Left lung (tissue), 4 donors: ENCODE measurements at regions not wholly inside any gene's neighbourhood (a gene's known extent, or its start where the extent isn't known, plus 50 kb on each side); places are given as distances from the start of the nearest gene placed in this dataset.

ENCODE experiments used
- ATAC-seq: fragments of 200-7000 bp; cut with Tn5 transposase; one replicate; pipeline ENCODE4 v1.9.1; 2020; ENCODE audit warnings: moderate library complexity
- DNase-seq, 4 donors: peaks; one replicate each; pipeline ENCODE4 v3.0.0-alpha.2; 2013 to 2020
- H3K27ac ChIP-seq, 2 donors: fragments of 200-600 bp; sonication (generic) in 1 of 2; one replicate each; pipeline versions ENCODE4 v1.5.0 to v1.8.0; 2020 to 2021
- H3K27me3 ChIP-seq, 2 donors: fragments of 200-600 bp; sonication (generic) in 1 of 2; one replicate each; pipeline versions ENCODE4 v1.5.0 to v1.8.0; 2020 to 2021
- H3K36me3 ChIP-seq, 2 donors: fragments of 200-600 bp; sonication (generic) in 1 of 2; one replicate each; pipeline versions ENCODE4 v1.5.0 to v1.8.0; 2020 to 2021
- H3K4me1 ChIP-seq, 2 donors: fragments of 200-600 bp; one replicate each; pipeline ENCODE4 v1.8.0; 2021
- H3K4me3 ChIP-seq, 2 donors: fragments of 200-600 bp; sonication (generic) in 1 of 2; one replicate each; pipeline versions ENCODE4 v1.5.0 to v1.8.0; 2020 to 2021; ENCODE audit warnings: mild to moderate bottlenecking in 1 of 2
- H3K9me3 ChIP-seq, 2 donors: fragments of 200-600 bp; sonication (generic) in 1 of 2; one replicate each; pipeline versions ENCODE4 v1.5.0 to v1.8.0; 2020 to 2021
- CTCF ChIP-seq, 2 donors: fragments of 200-600 bp; sonication (generic) in 1 of 2; IDR thresholded peaks; one replicate each; pipeline versions ENCODE4 v1.5.0 to v1.8.0; 2021; ENCODE audit warnings: antibody characterized with exemption in 2 of 2
- intact Hi-C, 2 donors: fragments of 100-400 bp; cut with DNase I; formaldehyde crosslinking; loops; one replicate each; pipeline versions ENCODE4 v1.11.2 to v1.14.2; 2022
- donor health status: DM: no; HTN: yes; CAD: no.
- donor health status: DM: no; HTN: no; CAD: no.

DNA sequence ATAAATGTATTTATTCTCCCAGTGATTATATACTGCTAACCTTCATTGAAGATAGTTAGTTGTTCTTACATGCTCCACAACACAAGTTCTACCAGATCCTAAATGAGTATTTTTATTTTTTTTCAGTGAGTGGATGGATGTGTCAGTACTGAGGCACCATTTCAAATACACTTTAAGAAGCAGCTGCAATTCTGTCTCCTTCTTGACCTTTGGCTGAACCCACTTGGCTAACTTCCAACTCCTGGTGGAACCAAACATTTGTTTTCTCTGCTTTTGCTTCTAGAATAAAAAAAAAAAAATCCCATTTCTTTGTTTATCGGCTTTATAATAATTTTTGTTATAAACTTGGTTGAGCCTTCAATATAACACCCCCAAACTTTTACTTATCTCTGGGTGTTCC is 458.3 kb upstream of the MAP3K7 start:
- Histone ChIP-seq H3K36me3 (no peaks in the 10 kb centered on the region), H3K27ac (no peak overlapping the region)

DNA sequence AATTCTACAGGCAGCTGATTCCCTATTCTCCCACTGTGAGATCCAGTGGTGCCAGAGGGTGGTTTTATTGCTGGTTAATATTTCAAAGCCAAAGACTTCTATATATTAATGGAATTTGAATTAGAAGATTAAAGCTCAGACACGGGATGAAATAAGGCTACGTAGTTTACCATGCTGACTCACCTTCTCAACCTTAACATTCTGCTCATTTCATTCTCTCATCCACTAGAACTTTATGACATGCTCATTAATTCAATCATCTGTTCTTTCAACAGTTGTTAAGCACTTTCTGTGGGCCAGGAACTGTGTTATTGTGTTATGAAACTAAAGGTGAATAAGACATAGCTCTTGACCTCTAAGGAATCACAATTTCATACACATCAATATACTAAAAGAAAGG is 456.9 kb upstream of the MAP3K7 start:
- H3K27me3 ChIP-seq: no peaks in the 10 kb centered on the region
- DNase-seq (no peak), ATAC-seq (no peak)
- no peaks in the 10 kb centered on the region for H3K36me3 ChIP-seq
- TF ChIP-seq CTCF (IDR thresholded peaks at IDR 0.05): no peak
- H3K4me3 ChIP-seq: no peak overlapping the region
- no peaks in the 10 kb centered on the region for H3K4me1 ChIP-seq
- no peak overlapping the region for H3K27ac ChIP-seq
- intact Hi-C loops: no loop called here
- H3K9me3 ChIP-seq: no peaks in the 10 kb centered on the region

More for the DNA sequence above, 458.3 kb upstream of the MAP3K7 start:
- ATAC-seq: no peak
- Histone ChIP-seq H3K4me3 (no peak overlapping the region), H3K4me1 (no peaks in the 10 kb centered on the region), H3K27me3 (no peaks in the 10 kb centered on the region), H3K9me3 (no peaks in the 10 kb centered on the region)
- no peak for TF ChIP-seq CTCF (IDR thresholded peaks at IDR 0.05)
- peak in 2 of 4 donors; percentile 61 to 64 for DNase-seq
- intact Hi-C loops: no loop called here

DNA sequence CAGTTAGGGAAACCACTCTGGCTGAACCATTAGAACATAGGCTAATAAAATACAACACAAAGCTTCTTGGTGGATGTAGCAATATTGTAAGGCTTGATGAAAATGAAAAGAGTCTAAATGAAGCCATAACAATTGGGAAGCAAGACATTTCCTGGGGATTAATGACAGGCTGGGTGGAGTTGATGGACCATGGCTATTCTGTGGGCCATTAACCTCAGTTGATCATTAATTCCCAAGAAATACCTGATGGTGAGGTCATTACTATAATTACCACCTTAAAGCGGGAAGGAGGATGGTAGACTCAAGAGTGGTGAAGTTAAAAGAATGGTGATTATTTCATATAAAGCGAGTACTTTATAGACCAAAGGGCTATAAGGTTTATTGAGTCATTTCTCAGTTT is 455.8 kb upstream of the MAP3K7 start:
- DNase-seq: no peak

DNA sequence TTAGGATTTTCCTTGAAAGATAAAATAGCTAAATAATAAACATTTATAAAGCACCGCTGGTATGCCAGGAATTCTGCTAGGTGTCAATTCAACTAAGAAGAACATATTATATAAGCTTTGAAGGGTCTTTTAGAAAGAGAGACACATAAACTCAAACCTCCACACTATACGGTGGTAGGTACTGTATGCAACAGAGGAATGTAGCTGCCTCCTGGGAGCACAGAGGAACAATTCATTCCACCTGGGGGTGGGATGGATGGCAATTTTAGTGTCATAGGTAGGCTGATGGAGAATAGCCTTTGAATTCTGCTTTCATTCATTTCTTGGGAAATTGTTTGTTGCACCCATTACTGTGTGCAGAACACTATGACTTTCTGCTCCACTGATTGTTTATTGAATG is 447.1 kb upstream of the MAP3K7 start:
- no peak for TF ChIP-seq CTCF (IDR thresholded peaks at IDR 0.05)
- Histone ChIP-seq H3K36me3 (no peaks in the 10 kb centered on the region), H3K4me1 (no peaks in the 10 kb centered on the region), H3K9me3 (no peaks in the 10 kb centered on the region), H3K27ac (no peak overlapping the region), H3K27me3 (no peaks in the 10 kb centered on the region), H3K4me3 (no peak overlapping the region)
- ATAC-seq (no peak), DNase-seq (no peak)
- intact Hi-C loops: no loop called here

More for the DNA sequence above, 455.8 kb upstream of the MAP3K7 start:
- H3K27me3 ChIP-seq: no peaks in the 10 kb centered on the region
- H3K4me3 ChIP-seq: no peak overlapping the region
- no peaks in the 10 kb centered on the region for H3K4me1 ChIP-seq
- no peaks in the 10 kb centered on the region for H3K9me3 ChIP-seq
- ATAC-seq: no peak
- H3K27ac ChIP-seq: no peak overlapping the region
- TF ChIP-seq CTCF (IDR thresholded peaks at IDR 0.05): no peak
- H3K36me3 ChIP-seq: no peaks in the 10 kb centered on the region
- intact Hi-C loops: no loop called here

GRCh38 chr6:91031581-91031980 is 444.7 kb upstream of the MAP3K7 start:
- DNase-seq (peak in 1 of 4 donors; percentile 13), ATAC-seq (no peak)
- H3K36me3 ChIP-seq: no peaks in the 10 kb centered on the region
- no peak overlapping the region for H3K4me3 ChIP-seq
- intact Hi-C loops: no loop called here
- H3K4me1 ChIP-seq: no peaks in the 10 kb centered on the region
- H3K9me3 ChIP-seq: no peaks in the 10 kb centered on the region
- H3K27ac ChIP-seq: no peak overlapping the region
- no peak for TF ChIP-seq CTCF (IDR thresholded peaks at IDR 0.05)
- H3K27me3 ChIP-seq: no peaks in the 10 kb centered on the region
